ENCODE measurements at regions not wholly inside any gene's neighbourhood (a gene's known extent, or its start where the extent isn't known, plus 50 kb on each side); places are given as distances from the start of the nearest gene placed in this dataset.

- TF ChIP-seq RNF2 (IDR thresholded peaks at IDR 0.05; ENCODE audit: borderline replicate concordance, low read depth, low read length, missing control alignments, poor library complexity, severe bottlenecking) (no peak), KDM1A (IDR thresholded peaks at IDR 0.05; ENCODE audit: borderline replicate concordance, low read length) (no peak)
These were observed 183.7 kb upstream of the NLGN4Y start (continued) for GRCh38 chrY:14340459-14341143.
